ENCODE measurements at regions not wholly inside any gene's neighbourhood (a gene's known extent, or its start where the extent isn't known, plus 50 kb on each side); places are given as distances from the start of the nearest gene placed in this dataset.

GRCh38 chr4:153034681-153035080 lies 98.6 kb downstream of the FHDC1 start:
- no peak for DNase-seq

DNA sequence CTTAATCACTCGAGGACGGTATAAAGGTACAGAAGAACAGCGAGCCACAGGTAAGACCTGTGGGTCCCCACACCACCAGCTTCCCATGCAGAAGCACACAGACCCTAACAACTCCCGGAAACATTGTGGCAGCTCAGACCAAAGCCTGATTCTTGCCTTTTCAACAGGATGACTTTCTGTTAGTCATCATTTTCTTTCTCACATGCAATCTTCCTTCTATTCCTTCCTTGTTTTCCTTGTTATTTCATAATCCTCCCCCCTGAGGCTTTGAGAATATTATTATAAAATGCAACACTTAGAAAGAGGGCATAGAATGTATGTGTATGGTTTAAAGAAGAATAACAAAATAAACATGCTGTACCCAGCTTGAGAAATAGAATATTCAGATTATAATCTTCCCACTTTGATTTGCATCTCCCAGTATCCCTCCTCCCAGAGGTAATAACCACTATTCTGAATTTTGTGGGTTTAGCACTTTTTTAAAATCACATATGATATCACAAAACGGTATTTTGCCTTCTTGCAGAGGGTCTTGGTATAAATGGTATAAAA lies 100.9 kb downstream of the FHDC1 start:
- DNase-seq: no peak

GRCh38 chr4:153038623-153039311 lies 102.6 kb downstream of the FHDC1 start:
- no peak for DNase-seq

DNA sequence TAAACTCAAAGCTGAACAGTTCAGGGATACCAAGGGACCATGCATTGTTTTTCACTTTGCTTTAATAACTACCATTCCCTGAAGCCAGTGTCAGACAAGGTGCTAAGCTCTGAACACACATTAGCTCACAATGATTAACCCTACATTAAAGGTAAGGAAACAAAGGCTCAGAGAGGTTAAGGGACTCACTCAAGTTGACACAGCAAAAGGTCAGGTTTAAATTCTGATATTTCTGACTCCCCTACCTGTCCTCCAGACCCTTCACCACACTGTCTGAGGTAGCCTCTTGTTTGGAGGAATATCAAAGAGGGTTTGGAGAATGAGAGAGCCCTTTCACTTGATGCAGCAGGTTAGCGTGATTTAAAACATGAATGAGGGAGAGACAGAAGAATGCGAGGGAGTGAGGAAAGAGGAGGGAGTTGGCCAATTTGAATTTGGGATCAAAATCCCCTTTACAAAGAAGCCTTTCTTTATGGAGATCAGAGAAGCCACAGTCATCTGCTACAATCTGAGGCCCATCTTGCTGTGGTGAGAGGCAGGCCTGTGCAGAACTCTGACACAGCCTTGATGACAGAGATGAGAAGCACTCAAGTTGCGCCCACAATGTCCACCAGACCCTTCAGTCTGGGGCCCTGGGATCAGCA lies 103.5 kb downstream of the FHDC1 start:
- DNase-seq: no peak

DNA sequence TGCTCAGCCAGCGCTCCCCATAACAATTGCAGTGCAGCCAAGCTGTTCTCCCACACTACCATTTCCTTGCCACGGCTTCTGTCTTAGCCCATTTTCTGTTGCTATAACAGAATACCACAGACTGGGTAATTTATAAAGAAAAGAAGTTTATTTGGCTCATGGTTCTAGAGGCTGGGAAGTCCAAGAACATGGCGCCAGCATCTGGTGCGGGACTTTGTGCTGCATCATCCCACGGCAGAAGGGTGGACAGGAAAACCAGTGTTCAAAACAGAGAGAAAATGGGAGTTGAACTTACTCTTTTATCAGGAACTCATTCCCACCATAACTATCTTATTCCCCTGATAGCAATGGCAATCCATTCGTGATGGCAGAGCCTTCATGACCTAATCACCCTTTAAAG lies 104.6 kb downstream of the FHDC1 start:
- DNase-seq: no peak

GRCh38 chr4:153044036-153044435 lies 107.9 kb downstream of the FHDC1 start:
- no peak for DNase-seq

- no peak for DNase-seq
Measured at GRCh38 chr4:153045111-153045982, 109.2 kb downstream of the FHDC1 start.

GRCh38 chr4:153058671-153059060 lies 122.5 kb downstream of the FHDC1 start:
- no peak for DNase-seq

DNA sequence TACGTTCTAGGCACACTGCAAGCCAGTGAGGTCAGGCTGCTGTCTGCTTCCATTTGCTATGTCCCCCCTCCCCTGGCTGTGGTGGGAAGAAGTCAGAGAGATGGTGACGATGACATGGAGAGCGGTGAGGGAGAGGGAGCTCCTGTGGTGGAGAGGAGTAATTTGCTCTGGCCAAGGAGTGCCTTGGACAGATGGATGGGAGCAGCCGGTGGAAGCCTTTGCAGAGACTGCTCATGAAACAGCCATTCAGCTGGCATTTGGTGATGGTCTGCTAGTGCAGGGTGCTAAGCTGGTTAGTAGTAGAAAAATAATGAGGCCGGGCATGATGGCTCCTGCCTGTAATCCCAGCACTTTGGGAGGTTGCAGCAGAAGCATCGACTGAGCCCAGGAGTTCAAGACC lies 124.1 kb downstream of the FHDC1 start:
- no peak for DNase-seq

- no peak for DNase-seq
Measured at GRCh38 chr4:153061971-153062370, 125.8 kb downstream of the FHDC1 start.

GRCh38 chr4:153062652-153063168 lies 126.6 kb downstream of the FHDC1 start:
- DNase-seq: no peak

- DNase-seq: no peak
Measured at GRCh38 chr4:153063490-153063889, 127.4 kb downstream of the FHDC1 start.

DNA sequence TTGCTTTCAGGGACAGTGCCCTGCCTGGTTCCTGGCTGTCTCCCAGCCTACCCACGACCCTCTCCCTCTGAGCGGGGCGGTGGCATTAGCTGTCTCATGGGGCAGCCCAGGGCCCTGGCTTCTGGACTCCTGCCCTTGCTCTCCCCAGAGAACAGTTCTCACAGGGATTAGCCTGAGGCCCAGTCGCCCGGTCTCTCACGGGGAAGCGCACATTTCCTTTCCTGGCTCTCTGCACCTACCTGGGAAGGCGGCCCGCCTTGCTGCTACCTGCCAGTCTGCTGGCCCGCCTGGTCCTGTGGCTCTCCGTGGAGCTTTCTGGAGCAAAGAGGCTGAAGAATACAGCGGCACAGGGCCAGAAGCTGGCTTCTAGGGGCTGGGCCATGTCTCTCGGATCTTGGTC lies 128.4 kb downstream of the FHDC1 start:
- DNase-seq: no peak

- DNase-seq: no peak
Measured at GRCh38 chr4:153065276-153065675, 129.2 kb downstream of the FHDC1 start.

DNA sequence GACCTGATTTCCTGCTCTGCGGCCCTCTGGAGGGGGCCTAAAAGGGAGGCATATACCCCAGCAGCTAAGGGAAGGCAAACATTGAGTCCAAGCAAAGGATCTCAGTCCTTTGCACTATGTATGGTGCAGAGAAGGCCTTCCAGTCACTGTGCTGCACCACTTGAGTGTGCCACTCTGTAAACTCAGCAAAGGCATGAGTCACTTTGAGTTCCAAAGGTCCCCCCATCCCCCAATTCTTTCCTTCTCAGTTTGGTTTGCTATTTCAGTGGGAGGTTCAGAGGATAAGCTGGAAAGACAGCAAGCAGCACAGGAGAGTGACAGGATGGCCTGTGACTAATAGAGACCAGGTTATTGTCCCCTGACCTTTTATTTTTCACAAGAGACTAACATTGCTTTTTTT lies 131.3 kb downstream of the FHDC1 start:
- DNase-seq: no peak

DNA sequence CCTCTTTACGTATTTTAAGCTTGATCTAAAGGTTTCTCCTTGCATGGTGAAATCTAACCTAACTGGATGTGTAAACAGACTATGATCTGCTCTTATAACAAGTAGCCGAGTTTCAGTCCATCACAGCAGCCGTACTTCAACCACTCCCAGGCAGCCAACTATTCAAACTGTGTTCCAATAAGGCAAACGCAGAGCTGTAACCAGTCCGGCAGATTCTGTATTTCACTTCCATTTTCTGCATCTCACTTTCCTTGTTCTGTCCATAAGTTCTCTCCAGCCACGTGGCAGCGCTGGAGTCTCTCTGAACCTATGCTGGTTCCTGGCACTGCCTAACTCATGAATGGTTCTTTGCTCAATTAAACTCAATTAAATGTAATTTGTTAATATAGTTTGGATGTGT lies 132.6 kb downstream of the FHDC1 start:
- no peak for DNase-seq

GRCh38 chr4:153071958-153072598 lies 132.2 kb upstream of the TRIM2 start:
- DNase-seq: no peak

- DNase-seq: no peak
Measured at GRCh38 chr4:153072661-153073060, 131.6 kb upstream of the TRIM2 start.

DNA sequence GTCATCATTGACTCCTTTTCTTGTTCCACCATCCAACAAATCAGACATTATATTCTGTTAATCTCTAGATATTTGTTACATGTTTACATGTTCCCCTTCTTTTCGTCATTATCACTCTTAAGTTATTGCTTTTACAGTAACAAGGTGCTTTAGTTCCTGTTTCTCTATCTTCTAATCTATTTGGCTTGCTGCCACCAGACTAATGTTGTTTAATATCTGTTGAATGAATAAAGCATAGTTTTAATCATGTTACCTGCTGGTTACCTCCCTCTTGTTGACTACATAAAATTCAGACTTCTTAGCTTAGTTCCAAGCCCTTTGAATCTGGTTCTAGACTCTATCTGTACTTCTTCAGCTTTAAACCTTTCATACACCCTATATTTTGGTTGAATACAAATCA lies 129.8 kb upstream of the TRIM2 start:
- DNase-seq: no peak

DNA sequence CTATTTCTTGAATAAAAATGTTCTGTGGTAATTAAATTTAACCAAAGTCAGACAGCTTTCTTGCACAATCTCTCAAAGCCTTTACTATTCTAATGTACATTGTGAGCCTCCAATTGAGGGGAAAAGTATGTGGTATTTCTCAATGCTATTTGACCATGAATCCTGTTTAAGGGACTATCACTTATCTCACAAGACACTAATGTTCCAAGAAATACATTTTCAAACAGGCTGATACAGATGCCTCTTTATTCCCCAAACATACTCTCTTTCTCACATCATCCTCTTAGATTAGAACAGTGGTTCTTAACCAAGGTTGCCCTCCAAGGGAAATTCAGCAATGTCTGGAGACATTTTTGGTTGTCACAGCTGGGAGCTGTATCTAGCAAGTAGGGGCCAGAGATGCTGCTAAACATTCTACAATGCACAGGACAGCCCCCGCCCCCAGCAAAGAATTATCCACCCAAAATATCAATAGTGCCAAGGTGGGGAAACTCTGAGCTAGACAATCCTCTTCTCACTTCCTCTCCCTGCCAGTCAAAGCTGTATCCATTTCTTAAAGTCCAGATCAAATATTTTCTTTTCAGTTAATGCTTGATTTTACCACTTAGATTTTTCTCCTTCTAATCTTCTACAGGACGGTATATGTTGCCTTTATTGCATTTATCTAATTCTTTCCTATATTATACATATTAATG lies 129.2 kb upstream of the TRIM2 start:
- no peak for DNase-seq

DNA sequence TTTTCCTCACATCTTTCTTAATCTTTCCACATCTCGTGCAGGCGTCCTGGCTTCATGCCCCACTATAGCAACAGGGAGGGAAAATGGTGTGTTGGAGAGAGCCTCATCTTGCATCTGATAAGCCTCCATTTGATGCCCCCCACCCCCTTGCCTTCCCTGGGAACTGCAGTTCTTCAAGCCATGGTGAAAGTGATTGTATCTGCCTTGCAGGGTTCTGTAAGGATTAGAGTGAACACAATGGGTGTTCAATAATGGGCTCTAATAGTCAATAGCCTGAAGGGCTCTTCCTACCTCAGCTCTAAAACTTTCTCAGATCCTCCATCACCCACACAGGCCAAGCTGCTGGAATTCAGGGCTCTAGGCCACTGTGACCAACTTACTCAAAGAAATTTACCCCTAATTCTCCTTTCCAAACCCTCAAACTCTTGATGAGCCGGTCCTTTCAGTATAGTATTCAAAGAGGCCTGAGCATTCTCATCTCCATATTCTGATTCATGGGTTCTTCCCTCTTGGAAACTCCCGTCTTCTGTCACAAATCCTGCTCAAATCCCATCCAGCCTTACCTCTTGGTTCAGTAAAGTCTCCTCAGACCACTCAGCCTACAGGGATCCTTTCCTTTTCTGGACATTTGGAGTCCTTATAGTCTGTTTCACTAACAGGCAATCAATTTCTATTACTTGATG lies 128.3 kb upstream of the TRIM2 start:
- no peak for DNase-seq

- no peak for DNase-seq
Measured at GRCh38 chr4:153076861-153077260, 127.4 kb upstream of the TRIM2 start.
